Inflammatory macrophage treated with lipopolysaccharide for 4 hours (primary cell): ENCODE measurements at regions not wholly inside any gene's neighbourhood (a gene's known extent, or its start where the extent isn't known, plus 50 kb on each side); places are given as distances from the start of the nearest gene placed in this dataset.

Source experiments
- DNase-seq: peaks from one replicate; pipeline ENCODE4 v3.0.0-alpha.2; 2020

GRCh38 chr10:30256084-30256483 lies 93.0 kb downstream of the MTPAP start:
- DNase-seq = no peak

DNA sequence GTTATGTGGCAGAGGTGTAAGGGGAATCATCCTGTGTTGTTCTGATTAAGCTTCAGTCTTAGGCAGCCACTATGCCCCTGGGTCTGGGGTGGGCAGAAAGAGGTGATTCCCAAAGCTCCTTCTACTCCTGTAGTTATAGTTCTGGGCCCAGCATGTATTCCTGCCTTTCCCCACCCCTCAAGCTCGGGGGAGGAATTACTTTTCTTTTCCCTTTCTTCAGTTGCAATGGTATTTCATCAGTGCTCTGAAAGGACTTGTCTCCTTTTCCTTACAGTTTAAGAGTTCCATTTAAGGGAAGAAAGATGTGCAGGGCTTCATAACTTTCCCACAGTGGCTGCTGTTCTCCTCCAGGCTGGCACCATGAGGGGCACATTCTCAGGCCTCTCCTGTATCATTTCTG lies 94.2 kb downstream of the MTPAP start:
- DNase-seq = no peak

DNA sequence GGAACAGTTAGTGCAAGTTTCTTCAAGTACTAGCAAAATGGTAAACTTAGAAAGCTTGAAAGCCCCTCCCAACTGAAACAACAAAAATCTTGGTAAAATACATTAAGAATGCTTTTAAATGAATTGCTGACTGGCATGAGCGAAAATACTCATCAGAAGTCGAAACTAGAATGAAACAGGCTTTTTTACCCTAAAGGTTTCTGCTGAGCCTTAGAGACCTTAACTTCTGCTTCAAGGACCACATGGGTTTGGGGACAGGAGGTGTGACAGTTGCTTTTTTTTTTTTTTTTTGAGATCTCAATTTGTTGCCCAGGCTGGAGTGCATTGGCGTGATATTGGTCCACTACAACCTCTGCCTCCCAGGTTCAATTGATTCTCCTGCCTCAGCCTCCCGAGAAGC lies 100.3 kb downstream of the MTPAP start:
- DNase-seq = no peak

DNA sequence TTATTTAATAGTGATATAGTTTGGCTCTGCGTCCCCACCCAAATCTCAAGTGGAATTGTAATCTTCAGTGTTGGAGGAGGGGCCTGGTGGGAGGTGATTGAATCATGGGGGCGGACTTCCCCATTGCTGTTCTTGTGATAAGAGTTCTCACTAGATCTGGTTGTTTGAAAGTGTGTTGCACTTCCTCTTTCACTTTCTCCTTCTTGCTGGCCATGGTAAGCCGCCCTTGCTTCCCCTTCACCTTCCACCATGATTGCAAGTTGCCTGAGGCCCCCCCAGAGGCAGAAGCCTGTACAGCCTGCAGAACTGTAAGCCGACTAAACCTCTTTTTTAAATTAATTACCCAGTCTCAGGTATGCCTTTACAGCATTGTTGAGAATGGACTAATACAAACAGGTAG lies 101.4 kb downstream of the MTPAP start:
- DNase-seq = peak; percentile 61

- no peak for DNase-seq
Observed at GRCh38 chr10:30241422-30242110, 107.5 kb downstream of the MTPAP start.

- no peak for DNase-seq
Observed at GRCh38 chr10:30238836-30239235, 110.2 kb downstream of the MTPAP start.

DNA sequence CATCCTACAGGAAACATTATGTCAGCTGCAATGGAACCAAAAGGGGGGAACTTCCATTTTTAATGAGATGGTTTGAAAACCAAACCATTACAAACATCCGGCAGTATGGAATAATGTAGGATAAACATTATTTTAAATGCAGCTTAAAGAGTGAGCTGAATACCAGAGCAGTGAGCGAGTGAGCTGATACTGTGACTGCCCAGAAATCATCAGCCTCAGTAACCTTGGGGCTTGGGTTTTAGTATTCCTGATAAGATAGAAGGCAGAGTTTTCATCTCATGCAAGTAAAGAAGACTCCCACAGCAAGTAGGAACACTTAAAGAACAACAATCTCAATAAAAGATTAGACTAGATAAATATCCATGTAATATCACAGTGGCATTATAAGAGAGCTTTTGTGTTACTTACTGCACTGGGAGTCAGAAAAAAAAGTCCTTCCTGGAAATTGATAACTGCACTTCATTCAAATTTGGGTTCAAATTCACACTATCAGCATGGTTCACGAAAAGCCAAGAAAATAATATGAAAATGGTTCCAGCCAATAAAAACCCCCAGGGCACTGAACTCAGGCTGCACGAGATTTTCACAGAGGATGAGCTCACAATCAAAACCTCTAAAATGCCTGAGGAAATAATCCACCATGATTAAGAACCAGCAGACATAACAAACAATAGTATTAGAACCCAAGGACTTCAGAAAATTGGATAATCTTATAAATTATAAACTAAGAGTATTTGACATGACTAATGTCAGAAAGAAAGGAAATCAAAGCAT lies 115.7 kb downstream of the MTPAP start:
- DNase-seq = no peak

- no peak for DNase-seq
Observed at GRCh38 chr10:30231709-30232108, 117.4 kb downstream of the MTPAP start.

- no peak for DNase-seq
Observed at GRCh38 chr10:30231071-30231652, 117.9 kb downstream of the MTPAP start.

DNA sequence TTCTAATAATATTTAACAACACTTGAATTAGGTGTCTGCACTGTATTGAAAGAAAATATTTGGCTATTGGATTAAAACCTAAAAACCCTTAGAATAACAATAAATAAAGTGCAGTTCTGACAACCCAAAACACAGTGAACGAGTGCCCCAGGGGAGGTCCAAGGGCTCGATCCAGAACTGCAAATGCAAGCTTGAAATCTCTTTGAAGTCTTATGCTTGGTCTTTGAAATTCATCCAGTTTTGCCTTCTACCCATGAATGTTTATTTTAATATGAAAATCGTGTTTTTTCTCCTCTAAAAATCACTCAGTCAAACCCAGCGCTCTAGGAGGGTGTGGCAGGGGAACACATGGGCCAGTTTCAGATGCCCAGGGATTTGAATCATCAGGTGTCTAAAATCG lies 119.5 kb downstream of the MTPAP start:
- no peak for DNase-seq

DNA sequence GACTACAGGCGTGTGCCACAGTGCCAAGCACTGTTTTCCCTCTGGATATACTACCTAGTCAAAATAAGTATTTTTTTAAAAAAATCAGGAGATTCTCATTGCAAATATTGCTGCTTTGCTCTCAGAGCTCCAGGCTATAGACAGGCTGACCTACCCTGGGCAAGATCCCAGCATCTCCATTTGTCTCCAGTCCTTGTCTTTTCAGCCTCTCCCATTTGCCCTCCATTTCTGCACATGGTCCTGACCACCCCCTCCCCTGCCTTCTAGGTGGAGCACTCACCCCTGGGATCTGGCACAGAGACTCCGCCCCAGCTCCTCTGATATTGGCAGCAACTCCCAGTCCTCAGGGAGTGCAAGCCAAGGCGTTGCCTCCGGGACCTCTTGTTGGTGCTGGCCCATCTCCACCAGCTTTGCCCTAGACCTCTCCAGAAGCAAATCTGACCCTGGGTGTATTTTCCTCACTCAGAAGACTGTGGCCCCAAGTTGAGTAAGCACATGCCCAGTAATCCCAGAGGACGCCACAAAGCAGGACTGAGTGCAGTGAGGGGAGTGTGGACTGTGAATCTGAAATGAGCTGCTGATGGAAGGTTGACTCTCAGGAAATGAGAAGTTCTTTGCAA lies 120.6 kb downstream of the MTPAP start:
- DNase-seq = no peak

- DNase-seq = no peak
Observed at GRCh38 chr10:30227481-30227880, 121.6 kb downstream of the MTPAP start.

- peak; percentile 35 for DNase-seq
Observed at GRCh38 chr10:30219971-30220751, 128.9 kb downstream of the MTPAP start.

DNA sequence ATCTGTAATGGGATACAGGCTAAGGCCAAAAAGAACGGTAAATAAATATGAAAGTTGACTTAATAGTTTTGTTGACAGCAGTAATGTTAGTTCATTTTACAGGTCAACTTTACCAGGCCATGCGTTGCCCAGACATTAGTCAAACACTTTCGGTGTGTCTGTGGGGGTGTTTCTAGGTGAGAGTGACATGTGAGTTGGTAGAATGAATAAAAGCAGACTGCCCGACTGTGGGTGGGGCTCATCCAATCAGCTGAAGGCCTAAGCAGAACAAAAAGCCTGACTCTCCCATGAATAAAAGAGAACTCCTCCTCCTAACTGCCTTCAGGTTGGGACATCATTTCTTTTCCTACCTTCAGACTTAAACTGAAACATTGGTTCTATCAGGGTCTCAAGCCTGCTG lies 132.3 kb downstream of the MTPAP start:
- DNase-seq = no peak

GRCh38 chr10:30215623-30216022 lies 133.5 kb downstream of the MTPAP start:
- no peak for DNase-seq

DNA sequence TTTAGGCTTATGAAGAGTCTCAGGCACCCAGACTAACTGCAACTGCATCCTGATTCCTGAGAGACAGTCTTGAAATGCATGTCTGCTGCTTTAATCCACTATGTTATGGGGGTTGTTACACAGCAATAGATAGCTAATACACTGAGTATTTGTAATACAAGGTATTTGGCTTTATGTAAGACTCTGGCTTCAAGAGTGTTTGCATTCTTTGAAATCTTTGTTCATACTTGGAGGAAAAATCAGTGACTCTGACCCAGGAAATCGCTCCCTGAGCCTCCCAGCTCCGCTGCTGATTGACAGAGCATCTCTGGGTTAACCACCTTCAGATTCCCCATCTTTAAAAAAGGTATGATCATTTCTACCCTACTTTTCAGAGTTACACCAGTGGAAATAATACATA lies 133.9 kb downstream of the MTPAP start:
- no peak for DNase-seq

DNA sequence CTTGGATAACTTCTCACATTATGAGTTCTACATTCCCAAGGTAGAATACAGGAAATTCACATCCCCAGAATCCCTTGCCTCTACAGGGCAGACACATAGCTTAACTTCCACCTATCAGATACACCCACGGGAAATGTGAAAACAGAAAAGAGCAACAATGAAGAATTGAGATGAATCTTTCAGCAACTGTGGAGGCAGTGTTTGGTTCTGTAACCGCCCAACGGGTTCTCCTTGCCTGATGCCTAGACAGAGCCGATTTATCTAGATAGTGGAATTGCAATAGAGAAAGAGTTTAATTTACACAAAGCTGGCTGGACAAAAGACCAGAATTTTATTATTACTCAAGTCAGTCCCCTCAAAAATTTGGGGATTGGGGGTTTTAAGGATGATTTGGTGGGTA lies 138.8 kb downstream of the MTPAP start:
- DNase-seq = no peak

- no peak for DNase-seq
Observed at GRCh38 chr10:30208330-30208729, 140.7 kb downstream of the MTPAP start.

DNA sequence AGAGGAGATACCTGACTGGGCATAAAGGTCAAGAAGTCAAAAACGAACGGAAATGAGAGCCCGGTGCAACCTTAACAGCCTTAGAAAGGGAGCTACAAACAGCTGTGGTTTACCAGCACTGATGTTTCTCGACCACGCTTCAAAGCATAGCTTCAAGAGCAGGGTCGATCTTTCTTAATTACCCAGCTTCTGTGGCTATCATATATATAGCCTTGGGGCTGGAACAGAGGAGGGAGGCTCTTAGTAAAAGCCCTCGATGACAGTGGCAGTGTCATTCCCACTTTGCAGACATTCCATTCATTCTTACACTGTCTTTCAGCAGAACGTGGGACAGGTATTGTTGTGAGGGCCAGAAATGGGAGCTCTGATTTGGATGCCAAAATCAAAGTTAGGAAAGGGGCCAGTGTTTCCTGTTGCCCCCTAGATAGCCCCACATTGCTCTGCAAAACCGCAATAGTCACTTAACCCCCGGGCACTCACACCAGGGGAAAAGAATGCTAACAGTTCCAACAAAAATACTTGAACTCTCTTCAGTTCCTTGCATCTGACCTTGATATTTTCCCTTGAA lies 141.5 kb downstream of the MTPAP start:
- no peak for DNase-seq

DNA sequence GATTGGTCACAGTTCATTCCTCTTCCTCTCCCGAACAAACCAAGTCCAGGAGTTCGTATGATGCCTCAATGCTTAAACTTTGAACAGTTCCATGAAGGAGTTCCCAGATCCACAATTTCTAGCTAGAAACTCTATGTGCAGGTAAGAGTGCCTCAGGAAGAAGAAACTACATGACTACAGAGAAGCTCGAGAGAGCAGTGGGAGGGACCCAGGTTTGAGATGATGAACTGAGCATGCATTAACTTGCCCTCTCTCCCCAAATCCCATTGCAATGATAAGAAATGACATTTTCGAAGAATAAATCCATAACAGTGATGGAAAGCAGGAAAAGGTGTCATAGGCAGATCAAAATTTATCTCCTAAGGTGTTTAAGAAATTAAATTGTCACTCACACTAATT lies 140.6 kb upstream of the JCAD start:
- DNase-seq = no peak

GRCh38 chr10:30199376-30200016 lies 140.1 kb upstream of the JCAD start:
- no peak for DNase-seq

- DNase-seq = no peak
Observed at GRCh38 chr10:30197186-30197585, 137.8 kb upstream of the JCAD start.
